ENCODE measurements at regions not wholly inside any gene's neighbourhood (a gene's known extent, or its start where the extent isn't known, plus 50 kb on each side); places are given as distances from the start of the nearest gene placed in this dataset.
"Not testable (repeated sequence)": the region's sequence is repeated elsewhere in the genome, so short reads cannot be mapped to it uniquely, and the experiment has no call there.

DNA sequence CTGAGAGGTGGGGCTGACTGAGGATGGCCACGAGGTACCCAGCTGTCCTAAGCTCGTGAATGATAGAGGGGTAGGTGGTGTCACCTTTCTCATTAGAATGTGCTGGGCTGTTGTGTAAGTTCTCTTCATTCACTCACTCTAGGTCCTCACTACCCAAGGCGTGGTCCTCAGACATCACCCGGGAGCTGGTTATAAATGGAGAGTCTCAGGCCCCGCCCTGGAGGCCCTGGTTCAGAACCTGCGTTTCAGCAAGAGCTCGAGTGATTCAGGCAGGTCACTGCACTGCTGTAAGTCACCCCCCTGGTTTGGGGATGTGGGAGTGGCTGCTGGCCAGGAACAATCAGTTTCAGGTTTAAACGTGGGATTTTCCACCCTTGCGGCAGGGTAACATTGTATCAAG is 139.8 kb downstream of the FOXL1 start:
- no peak for DNase-seq

DNA sequence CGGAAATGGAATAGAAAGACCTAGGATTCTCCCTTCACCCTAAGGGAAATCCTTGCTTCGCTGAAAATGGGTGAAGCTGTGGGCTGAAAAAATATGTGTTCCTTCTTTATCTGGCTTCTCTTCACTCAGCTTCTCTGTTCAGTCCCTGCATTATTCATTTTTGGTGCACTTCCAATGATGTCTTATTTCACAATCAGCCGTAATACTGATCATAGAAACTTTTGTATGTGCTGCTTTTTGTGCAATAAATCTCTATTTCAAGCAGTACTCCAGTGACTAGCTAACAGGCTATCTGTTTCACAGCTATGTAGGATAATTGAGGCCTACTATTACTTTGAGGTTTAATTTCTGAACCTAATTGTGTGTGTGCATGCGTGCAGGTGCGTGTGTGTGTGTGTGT is 144.6 kb downstream of the FOXL1 start:
- no peak for DNase-seq

DNA sequence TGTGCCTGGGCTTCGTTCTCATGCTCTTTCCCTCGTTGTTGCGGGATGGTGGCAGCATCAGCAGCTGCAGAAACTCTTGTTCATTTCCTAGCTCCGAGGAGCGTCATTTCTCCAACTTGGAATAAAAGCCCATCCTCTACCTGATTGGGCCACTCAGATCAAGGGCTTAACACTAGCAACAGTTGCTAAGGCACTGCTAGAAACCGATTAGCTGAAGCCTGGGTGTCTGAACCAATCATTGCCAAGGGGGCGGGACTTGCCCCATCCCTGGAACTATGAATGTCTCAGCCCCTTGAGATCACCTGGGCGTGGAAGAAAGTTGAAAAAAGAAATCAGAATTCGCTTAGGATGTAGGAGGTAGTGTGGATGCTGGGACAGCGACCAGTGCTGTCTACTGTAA is 145.3 kb downstream of the FOXL1 start:
- no peak for DNase-seq

DNA sequence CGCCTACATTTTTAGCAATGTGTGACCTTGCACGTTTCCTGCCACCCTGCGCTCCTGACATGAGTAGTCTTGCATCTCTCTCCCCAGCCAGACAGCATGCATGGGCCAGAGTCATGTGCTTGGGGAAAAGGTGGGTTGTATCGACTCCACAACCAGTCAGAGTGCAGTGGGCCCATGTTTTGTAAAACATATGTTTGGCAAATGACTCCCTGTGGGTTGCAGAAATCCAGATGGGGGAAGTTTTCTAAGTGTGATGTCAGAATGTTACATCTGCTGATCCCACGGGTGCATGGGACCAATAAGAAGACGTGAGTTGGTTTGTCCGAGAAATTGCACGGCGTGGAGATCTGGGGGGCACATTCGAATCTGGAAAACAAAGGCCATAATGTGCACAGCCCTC is 147.1 kb downstream of the FOXL1 start:
- DNase-seq: no peak

DNA sequence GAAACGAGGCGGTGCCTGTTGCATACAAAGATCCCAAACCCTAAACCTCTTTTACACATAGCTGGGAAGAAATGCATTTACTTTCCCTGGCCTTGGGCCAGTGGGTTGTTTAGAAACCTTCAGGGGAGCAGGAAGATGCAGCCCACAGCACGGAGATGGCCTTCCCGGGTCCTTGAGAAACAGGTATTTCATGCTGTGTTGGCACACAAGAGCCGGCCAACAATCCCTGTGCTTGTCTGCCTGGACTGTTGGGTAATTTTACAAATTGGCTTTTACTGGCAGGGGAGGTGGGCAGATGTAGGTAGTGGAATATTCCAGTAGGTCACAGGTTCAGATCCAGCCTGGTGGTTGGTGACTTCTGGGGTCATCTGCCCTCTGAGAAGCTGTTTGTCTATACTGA is 148.0 kb downstream of the FOXL1 start:
- no peak for DNase-seq

DNA sequence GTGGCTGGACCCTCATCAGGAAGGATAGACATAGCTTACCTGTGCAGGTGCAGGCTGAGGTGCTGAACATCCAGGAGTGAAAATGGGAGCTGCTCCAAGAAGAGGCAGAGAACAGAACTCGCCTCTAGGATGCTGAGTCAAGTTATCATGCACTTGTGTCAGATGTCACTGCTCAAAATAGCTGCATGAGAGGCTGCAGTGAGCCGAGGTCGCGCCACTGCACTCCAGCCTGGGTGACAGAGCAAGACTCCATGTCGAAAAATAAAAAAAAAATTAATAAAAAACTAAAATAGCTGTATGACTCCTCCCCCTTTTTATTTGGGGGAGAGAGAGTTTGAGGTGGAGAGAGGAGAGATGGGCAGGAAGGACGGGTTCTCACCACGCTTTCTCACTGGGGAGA is 148.8 kb downstream of the FOXL1 start:
- no peak for DNase-seq

DNA sequence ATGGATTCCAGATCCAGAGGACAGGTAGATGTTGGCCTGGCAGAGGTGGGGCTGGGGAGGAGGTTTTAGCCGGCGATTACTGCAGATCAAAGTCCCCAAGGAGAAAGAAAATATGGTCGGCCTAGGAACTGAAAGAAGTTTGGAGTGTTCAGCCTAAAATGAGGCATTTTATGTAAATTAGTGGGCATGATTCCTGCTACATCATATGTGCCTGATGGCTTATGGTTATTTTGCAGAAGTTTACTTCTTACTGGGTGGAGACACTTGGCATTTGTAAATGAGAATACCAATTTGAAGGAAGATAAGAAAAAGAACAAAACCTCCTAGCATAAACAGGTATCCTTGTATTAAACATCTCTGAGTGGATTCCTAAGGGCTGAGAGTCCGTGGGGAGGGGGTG is 149.3 kb downstream of the FOXL1 start:
- no peak for DNase-seq

DNA sequence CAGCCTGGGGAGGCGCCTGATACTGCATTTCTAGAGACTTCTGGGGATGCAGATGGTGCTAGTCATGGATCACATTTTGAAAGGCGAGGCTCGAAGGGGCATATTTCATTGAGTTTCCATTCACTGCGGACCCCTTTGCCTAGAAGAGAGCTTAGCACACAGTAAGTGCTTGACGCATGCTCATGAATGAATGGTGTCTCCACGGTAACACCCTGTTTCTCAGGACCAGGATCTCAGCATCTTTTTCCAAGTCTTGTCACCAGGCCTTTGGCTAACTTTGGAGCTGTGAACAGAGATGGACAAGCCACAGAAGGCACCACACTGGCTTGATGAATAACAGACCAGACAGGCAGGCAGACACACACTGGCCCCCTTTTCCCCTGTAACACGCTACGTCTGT is 151.3 kb downstream of the FOXL1 start:
- no peak for DNase-seq

DNA sequence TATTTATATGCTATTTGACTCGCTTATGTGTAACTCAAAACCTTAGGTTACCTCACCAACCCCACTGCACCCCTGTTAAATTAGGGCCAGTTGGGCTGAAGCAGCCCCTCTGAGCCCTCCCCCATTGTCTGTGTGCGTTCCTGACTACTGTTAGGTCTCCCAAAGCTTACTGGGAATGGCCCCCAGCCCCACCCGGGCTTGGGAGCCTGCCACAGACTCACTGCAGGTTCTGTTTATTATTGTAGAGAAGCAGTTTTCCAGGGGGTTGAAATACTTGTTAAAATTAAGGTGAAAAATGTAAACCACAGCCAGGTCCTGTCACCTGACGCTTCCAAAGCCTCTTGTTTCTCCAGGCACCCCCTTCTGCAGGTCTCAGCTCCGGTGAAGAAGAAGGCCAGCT is 151.7 kb downstream of the FOXL1 start:
- DNase-seq: no peak

DNA sequence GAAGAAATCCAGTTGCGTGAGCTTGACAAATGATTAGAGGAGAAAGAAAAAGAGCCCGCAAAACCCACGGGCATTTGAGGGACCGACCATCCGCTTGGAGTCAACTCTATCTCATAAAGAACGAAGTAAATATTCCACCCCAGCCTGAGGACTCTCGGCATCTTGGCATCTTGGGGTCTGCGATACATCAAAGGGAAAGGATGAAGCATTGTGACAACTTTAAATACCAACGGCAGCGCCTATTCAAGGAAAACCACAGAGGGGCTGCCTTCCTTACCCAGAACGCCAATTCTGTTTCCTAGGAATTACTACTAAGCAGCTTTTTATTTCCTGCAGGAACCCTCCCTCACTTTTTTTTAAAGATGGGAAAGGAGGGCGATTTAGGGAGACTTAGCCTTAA is 152.2 kb downstream of the FOXL1 start:
- no peak for DNase-seq

DNA sequence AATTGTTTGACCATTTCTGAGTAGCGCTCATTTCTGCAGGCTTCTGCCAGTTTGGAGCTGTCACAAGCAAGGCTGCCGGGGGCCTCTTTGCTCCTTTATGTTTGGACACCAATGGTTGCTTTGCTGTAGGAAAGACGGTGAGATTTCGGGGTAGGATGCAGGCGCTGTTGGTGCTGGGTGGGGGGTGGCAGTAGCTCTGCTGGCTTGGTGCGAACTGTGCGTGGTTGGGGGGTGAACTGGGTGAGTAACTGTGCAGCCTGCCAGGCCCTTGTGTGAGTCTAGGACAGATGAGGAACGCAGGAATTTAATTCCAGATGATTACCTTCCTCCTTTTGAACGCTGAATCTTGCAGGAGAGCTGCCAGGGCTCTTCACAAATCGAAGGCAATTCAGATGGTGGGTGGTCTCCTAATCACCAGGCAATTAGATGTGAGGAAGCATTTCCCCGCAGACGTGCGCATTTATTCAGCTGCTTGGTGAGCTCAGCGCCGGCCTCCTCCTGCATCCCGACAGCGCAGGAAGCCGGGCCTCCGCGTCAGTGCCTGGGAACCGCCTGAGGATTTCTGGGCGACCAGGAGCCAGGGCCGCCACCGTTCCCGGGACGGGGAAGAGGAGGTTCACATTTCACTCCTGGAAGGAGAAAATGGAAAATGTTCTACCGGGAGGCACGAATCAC is 154.4 kb downstream of the FOXL1 start:
- no peak for DNase-seq

DNA sequence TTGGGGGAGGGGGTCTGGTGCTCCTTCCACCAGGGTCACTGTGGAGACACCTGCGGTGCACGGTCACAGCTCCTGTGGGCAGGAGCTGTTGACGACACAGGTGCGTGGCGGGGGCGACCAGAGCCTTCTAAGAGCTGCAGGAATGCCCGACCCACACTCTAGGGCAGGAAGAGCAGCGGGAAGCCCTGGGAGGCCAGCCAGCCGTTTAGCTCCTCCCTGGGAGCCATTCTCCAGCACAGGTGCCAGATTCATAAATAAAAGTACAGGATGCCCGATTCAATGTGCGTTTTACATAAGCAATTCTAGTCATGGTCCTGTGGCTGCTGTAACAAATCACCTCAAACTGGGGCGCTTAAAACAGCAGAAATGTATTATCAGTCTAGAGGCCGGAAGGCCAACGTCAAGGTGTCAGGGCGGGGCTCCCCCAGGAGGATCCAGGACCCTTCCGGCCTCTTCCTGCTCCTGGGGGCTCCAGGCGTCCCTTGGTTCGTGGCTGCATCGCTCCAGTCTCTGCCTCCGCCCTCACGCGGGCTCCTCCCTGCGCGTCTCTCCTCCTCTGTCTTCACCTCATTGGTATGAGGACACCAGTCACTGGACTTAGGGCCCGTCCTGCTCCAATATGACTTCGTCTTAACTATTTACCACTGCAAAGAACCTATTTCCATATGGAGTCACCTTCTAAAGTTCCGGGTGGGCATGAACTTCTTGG is 155.4 kb downstream of the FOXL1 start:
- no peak for DNase-seq

DNA sequence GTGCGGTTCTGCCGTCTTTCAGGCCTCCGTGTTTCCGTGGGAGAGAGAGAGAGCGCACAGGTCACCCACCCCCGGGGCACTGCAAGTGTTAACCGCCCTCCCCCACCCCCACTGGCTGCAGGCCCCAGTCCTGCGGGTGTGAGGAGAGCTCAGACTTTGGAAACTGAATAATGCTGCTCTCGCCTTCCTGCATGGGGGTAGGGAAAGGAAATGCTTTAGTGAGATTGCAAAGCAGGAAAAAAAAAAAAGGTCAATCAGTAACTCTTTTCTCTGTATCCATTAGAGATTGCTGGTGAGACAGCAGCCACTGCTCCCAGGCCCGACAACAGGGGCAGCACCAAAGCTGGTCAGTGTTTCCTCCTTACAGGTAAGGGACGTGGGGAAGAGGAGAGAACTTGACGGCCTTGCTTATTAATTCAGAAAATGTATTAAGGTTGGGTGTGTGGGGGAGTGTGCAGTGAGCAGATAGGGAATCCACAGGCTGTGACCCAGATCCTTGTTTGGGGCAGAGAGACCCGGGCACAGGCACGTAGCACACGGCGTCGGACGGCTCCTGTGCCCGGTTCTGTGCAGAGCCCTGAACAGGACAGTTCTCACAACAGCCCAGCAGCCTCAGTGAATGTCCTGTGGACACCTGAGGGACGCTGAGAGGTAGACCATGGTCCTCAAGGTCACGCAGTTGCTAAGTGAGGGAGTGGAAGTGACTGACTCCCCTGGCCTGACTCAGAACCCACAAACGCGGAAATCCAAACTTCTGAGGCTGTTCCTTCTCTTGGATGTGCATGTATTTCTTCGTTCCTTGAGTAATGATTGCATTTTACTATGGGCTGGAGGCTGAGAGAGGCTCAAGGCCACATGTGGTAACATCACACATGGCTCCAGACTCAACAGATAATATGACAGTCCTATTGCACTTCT is 156.5 kb downstream of the FOXL1 start:
- DNase-seq: no peak

DNA sequence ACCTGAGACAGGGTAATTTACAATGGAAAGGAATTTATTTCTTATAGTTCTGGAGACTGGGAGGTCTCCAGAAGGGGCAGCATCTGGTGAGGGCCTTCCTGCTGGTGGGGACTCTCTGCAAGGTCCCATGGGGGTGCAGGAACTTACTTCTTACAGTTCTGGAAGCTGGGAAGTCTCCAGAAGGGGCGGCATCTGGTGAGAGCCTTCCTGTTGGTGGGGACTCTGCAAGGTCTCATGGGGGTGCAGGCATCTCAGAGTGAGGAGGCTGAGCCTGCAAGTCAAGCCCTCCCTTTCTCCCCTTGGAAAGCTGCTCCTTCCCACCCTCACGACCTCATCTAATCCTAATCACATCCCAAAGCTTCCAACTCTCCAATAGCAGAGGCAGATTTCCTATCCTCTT is 157.4 kb downstream of the FOXL1 start:
- DNase-seq: no peak

DNA sequence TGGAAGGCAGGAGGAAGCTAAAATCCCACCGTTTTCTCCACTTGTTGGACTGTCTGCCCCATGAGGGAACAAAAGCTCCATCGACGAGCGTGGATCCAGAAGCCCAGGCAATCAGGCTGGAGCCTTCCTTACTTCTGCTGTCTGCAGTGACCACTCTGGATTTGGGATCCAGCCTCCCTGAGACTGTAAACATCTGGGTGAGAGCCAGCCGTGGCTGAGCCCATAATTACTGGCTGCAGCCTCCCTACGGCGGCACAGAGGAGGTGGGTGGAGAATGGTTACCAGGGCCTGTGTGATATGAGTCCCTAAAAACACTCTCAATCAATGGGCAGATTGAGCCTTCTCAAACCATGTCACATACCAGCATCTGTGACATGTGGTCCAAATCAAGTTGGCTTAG is 158.2 kb downstream of the FOXL1 start:
- no peak for DNase-seq

DNA sequence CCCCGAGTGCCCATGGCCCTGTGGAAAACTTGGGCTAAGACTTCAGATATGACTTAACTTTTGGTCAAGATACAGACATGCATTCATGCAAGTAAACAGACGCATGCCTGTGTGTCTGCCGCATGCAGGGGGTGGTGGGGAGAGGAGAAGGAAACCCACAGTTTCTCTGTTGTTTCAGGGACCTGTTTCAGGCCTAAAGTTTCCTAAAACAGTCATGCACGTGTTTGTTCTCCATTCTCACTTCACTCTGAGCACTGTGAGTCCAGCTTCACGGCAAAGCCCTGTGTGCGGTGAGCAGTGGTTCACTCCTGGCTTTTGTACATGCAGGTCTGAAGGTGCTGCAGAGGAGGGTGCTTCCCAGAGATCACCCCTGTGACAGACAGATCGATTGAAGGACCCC is 158.7 kb downstream of the FOXL1 start:
- DNase-seq: no peak

DNA sequence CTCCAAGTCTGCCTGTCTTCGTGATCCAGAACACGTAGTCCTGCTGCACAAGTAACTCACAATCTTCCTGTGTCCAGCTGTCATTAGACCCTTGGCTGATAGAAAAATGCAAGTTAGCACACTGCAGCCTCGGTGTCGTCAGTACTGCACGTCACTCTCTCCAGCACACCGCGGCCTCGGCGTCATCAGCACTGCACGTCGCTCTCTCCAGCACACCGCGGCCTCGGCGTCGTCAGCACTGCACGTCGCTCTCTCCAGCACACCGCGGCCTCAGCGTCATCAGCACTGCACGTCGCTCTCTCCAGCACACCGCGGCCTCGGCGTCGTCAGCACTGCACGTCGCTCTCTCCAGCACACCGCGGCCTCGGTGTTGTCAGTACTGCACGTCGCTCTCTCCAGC is 160.0 kb downstream of the FOXL1 start:
- not testable (repeated sequence) for DNase-seq

DNA sequence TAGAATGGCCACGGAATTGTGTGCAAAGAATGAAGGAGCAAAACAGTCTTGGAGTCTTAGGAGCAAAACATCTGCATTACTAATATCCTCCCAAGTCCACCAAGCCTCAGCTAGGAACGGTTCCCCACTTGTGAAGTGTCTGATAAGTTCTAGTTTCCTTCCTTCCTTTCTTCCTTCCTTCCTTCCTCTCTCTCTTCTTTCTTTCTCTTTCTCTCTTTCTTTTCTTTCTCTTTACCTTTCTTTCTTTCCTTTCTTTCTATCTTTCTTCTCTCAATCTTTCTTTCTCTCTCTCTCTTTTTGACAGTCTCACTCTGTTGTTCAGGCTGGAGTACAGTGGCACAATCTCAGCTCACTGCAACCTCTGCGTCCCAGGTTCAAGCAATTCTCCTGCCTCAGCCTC is 160.8 kb downstream of the FOXL1 start:
- DNase-seq: no peak

DNA sequence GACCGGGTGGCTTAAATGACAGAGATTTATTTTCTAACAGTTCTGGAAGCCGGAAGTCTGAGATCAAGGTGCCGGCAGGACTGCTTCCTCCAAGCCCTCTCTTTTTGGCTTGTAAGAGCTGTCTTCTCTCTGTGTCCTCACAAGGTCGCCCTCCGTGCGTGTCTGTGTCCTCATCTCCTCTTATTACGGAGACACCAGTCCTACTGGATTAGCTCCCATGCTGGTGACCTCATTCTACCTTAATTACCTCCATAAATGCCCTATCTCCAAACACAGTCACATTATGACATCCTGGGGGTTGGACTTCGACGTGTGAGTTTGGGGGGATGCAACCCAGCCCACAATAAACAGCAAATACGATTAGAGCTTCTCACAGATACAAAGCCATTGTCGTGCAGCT is 161.5 kb downstream of the FOXL1 start:
- no peak for DNase-seq

DNA sequence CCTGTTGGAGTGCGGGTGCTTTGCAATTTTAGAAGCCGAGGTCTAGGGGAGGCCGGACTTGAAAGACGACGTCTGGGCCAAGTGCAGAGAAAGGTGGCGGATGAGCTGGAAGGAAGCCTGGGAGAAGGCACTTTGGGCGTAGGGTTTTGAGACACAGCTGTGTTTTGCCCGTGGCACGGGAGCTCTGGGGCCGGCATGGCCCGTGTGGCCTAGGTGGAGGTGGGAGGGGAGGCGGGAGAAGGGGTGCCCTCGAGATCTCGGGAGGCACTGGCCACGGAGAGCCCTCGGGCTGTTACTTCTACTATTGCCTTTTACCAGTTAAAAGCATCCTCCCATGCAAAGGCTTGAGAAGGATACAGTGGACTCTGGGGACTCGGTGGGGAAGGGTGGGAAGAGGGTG is 161.9 kb downstream of the FOXL1 start:
- no peak for DNase-seq

DNA sequence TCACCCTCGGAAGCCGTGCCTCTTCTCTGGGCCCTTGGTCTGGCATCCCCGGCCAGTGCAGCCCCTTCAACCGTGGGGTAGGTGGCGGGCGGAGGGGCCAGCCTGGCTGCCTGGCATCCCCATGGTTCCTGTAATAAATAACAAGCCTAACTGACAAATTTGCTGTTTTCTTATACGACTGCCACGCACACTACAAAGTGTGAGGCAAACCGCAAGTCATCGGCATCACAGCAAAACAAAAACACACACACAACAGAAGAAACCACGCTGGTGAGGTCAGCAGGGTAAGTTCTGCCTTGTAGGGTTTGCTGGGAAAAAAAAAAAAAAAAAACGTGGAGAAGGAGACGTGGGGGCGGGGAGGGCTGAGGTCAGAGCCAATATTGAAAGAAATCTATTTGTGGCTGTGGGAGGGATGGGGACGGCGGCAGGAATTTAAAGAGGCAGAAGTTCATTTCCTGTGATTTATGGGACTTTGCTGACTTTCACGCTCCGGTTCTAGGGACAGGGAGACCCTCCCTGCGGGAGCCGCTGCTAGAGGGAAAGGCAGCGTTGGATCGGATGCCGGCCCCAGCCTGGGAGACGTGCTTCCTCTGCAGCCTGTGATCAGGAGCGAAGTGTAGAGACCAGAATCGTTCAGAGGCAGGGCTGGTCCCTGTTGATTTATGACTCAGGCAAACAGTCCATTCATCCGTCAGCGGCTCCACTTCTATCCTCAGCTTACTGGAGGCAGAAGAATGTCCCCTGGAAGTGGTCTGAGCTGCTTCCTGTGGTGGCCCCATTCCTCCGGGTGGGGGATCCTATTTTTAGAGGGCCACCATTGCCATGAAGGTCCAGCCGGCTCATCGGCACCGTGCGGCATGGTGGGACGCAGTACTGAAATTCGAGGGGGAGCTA is 162.8 kb downstream of the FOXL1 start:
- DNase-seq: no peak

DNA sequence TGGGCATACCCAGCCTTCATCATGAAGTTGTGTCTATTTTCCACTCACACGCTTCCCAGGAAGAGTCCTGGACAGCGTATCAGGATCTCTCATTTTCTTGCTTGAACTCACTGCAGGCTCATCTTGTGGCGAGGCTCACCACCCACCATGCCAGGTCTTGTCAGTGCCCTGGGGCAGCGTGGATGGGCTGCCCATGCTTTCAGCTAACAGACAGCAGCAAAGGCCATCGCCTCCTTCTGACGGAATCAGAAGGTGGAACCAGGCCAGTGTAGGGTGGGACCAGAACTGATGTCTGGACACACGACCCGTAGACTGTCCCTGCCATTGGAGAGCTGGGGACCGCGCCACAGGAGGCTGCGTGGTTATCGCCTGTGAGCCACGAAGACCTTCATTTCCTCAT is 169.4 kb downstream of the FOXL1 start:
- no peak for DNase-seq

DNA sequence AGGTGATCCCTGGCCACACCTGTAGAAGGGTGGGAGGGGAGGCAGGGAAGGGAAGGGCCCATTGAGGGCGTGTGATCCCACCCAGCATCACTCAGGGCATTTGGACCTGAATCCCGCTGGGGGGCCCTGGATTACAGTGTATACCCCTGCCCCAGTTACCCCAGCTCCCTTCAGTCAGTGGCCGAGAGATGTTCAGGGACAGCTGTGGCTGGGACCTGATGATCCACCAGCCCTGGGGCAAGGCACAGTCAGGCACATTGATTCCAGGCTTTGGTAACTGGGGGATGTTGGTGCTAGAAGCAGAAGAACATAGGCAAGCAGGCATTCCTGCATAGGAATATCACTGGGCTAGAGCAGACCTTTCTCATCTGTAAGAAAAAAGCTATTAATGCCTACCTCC is 170.3 kb downstream of the FOXL1 start:
- DNase-seq: no peak
